NCI-H1436 (cell line): ENCODE measurements at regions not wholly inside any gene's neighbourhood (a gene's known extent, or its start where the extent isn't known, plus 50 kb on each side); places are given as distances from the start of the nearest gene placed in this dataset.
A peak's percentile ranks its signal among the peaks of the same experiment; 100 is the strongest.

Experiments
- DNase-seq: peaks from one replicate; lab custom pipeline; 2025; lab: John Stamatoyannopoulos, UW

DNA sequence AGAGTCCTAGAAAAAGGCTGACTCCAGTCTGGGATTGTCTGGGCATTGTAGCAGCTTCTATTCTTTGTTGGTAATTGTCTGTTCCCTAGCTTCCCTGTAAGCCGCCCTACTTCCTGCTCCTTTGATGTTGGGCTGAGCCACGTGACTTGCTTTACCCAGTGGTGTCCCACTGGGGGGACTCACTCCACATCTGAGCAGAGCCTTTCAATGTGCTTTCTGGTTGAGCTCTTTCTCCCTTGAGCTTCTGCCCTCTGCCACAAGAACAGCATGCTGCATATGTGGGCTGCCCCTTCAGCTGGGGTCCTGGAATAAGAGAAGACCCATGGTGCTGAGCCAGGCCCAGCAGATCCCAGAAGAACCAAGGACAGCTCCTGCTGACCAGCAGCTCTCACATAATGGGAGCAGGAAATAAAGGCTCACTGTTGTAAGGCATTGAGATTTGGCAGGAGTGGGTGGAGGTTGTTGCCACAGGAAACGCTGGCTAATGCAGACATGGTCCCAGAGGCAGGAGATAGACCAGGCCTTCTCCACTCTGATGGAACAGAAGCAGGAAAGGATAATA lies 276.3 kb upstream of the GJB5 start:
- no peak for DNase-seq

DNA sequence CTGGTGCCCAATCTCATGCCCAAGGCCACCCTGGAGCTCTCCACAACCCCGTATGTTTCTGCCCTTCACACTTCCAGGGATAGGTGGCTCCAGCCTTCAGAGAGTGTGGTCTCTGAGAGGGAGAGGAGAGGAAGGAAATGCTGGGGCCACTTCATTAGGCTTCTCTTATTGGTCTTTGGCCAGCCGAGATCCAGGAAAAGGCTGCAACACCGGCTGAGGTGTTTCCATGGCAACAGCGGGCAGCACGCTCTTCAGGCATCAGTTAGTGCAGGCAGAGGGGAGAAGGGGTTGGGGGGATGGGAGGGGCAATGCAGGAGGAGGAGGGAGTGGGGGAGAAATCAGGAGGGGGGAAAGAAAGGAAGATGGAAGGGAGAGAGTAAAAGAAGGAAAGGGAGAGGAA lies 275.1 kb upstream of the GJB5 start:
- peak; percentile 23 for DNase-seq

DNA sequence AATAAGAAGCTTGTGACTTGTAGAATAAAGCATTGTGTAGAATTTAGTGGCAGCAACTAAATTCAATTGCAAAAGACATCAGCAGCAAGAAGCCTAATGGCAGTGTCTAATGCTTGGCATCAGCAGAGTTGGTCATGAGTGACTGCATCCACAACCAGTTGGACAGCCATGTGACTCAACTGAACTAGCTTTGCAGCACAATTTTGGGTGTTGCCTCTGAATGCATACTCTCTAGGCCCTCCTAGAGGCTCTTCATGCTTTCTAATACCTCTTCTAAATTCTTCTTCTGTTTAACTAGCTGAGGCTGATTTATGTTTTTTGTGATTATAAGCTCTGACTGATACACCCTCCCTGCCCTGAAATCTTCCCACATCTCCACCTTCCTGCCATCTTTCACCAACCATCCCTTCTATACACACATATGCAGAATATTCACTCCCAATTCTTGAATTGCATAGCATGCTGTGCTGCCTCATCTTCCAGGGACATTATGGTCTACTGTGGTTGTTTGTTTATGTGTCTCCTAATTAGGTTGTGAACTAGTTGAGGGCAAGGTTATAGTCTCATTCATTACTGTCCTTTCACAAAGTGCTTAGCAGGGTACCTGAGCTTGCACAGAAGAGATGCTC lies 266.7 kb upstream of the GJB5 start:
- no peak for DNase-seq

DNA sequence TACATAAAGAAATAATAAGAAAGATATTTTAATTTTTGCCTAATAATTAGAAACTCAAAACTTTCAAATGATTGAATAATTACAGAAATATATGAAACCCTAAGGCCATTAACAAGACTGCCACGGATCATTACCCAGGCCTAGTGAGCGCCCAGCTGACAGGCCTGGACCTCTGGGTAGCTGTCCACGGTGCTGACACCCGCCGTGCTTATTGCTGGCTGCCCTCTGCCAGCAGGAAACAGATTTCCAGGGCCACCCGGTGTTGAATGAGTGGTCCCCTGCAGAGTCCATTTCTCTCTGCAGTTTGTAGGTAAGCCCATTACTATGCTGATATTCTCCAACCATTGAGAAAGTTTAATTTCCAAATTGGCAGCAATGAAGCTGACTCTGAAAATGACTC lies 254.4 kb upstream of the GJB5 start:
- no peak for DNase-seq

DNA sequence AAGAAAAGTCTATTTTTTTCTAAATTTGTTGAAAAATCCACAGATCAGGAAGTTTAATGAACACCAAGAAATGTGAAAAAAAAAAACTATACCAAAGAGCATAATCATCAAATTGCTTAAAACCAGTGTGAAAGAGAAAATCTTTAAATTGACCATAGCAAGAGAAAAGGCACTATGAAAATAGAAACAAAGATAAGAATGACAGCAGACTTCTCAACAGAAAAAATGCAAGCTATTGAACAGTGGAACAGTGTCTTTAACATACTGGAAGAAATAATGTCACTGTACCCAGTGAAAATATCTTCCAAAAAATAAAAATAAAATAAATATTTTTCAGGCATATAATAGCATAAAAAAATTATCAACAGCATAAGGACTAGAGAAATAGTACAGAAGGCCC lies 243.0 kb upstream of the GJB5 start:
- DNase-seq: no peak

DNA sequence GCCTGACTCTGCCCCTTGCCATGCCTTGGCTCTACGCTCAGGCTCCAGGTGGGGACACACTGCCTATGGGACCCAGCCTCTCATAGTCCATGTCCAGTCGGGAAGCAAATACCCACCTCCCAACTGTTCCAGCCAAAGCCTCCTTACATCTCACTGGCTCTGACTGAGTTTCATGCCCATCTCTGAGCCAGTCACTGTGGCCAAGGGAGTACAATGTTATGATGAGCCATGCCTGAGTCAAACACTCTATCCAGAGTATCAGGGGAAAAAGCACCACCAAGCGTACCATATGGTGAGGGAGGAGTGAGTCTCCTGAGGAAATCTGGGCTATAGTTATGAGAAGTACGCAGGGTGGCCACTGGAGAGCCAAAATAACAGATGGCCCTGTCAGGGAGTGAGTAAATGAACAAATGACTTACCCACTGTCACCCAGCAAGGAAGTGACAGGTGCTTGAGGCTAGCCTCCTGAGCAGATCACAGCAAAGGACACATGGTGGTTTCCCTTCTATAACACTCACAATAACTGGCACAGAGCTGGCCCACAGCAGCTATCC lies 236.6 kb upstream of the GJB5 start:
- DNase-seq: no peak

DNA sequence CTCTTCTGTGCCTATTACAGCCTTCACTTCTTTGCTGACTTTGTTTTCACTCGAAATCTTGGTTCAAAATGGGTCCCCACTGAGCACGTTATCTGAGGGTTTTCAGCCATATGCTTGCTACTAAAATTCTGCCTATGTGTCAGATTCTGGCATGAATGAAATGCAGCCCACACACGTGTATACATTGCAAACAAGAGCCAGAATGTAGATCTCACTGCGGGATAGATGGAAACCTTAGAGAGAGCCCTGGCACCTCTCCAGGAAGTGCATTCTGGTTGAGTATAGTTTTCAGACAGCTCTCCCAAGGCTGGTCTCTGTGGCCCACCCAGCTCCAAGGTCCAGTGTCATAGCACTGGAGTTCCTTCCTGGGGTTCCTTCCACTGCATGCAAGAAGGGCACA lies 234.7 kb upstream of the GJB5 start:
- no peak for DNase-seq

DNA sequence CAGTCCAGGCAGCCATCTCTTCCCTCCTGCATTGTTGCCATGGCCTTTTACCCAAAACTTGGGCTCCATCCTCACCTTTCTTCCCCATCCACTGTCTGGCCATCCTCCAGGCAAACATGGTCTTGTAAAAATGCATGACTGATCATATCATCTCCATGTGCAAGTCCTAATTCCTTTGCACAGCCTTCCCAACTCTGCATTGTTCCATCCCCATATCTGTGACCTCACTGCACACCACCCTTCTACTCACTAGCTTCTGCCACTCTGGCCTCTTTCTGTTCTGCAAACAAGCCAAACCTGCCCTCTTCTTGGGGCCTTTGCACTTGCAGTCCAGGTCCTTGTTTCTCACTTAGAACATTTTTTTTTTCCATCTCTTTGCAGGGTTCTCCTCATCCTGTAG lies 230.1 kb upstream of the GJB5 start:
- no peak for DNase-seq

DNA sequence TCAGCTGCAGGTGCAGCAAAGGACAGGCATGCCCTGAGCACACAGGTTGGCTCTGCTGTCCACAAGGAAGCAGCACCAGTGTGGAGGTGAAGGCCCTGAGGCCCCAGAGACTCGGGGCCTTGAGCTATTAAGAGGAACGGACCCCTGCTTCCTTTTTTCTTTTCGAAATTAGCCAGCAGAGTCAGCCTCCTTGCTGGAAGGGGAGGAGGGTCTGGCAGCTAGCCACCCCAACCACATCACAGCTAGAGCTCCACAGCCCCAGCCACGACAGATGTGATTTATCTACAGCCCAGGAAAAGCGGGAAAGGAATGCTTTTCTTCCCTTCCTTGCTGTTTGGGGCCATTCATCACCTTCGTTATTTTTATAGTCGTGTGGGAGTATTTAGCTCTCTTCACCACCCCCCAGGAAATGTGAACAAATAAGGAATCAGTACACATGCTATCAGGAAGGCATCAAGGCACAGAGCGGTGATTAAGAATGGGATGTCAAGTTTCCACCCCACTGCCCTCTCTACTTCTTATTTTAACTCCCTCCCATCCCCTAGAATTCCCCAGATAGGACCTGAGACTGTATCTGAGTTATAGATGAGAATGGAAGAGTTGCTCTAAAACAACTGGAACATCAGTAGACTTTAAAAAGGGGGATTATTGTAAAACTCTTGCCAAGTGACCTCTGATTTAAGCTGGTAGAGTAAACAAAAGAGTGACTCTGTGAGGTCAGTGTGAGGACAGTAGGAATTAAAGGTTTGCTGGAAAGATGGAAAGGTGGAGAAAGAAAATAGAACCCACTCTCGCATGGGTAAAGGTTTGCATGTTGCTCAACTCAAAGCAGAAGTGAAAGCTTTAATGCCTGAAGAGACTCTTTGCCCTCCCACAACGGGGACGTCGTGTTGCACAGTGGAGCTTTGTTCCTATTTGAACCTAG lies 224.7 kb upstream of the GJB5 start:
- DNase-seq: no peak

DNA sequence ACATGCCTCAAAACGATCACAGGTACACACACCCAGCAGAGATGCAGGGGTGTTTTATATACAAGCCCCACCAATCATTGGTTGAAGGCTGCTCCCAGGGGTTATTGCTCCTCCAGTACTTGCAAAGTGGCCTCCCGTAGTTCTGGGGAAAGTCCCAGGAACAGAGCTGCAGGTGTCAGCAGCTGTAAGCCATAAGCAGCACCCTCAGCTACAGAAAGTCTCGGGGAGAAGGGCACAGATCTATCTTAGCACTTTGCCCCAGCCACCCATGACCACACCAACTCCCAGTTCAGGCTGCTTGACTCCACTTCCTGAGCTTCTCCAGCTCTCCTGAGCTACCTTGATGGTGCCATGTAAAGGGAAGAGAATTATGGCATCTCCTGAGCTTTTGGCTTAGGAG lies 222.7 kb upstream of the GJB5 start:
- DNase-seq: no peak

DNA sequence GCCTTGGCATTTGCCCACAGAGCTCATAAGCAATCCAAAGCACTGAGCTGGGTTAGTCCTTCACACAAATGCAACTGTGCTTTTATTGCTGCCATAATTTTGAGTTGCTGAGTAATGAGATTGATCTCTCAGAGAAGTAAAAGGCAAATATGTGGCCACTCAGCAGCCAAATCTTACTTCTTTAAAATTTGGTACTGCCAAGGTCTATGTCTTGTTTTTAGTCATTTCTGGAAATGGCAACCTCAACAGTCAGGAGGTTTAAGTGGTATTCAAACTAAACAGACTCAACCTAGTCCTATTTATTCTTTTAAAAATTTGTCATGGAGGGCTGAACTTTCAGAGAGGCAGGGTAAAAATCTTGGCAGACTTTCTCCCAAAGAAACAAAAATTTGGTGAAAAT lies 216.4 kb upstream of the GJB5 start:
- DNase-seq: no peak

DNA sequence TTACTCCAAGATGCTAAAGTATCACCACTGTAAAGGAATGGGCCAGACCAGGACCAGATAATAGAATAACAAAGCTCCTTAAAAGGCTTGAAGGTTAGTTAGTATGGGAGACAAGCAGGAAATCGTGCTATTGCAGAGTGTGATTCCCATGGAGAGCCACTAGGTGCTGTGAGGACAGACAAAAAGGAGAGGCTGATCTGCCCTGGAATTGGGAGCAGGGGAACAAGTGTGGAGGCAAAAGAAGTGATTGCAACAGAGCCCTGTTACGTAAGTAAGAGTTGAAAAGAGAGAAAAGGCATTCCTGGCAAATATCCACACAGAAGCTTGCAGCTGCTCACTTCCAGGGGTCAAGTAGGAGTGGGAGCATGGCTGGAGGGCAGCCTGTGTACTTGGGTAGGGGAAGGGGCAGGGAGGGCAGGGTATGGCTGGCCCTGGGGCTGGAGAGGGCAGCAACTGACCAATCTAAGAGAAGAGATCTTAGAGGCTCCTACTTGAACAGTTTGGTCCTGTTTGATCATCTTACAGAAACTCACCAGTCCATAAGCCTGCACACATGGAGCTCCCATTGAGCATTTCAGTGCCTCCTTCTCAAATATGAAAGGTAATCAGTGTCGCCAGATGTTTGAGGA lies 207.7 kb upstream of the GJB5 start:
- DNase-seq: no peak

DNA sequence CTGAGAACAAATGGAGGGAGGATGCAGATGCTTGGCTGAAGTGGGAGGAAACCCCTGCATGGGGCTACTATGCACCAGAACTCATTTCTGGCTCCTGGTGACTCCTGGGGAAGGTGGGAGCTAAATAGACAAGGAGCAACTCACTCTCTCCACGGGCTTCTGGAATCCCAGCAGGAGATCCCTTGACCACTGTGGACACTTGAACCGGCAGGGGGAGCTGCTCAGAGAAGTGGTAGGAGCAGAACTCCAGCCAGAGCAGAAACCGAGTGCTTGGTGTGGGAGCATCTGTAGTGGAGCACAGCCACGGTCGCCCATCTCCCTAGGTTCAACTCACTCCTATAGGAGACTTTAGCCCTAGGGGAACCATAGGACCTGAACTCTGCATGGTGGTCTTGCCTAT lies 205.6 kb upstream of the GJB5 start:
- DNase-seq: peak; percentile 24

DNA sequence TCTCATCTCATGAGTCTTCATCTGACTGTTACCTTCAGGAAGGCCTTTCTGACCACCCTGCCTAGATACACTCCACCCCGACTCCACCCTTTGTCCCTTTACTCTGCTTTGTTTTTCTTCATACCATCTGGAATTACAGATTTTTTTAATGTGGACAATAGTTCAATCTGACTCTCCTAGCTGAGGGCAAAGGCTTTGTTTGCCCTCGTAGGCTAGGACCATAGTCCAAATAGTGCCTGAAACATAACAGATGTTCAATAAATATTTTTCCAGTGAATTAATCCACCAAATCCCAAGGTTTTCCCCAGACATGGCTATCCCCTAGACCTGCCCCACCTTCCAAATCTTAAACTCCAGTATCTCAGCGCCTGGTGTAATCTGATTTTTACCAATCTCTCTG lies 176.5 kb upstream of the GJB5 start:
- DNase-seq: no peak

DNA sequence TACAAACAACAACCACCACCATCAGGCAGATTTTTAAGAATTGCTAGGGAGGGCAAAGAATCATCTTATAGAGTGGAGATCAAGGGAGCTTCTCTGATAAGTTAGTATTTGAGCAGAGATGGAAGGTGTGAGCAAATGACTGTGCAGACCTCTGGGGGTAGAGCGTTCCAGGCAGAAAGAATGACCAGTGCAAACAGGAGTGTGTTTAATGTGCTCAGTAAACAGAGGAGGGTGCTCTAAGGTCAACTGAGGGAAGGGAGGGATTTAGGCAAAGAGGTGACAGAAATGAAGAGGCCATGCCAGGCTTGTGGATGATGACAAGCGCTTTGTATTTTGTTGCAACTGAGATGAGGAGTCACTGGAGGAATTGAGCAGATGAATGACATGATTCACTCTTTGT lies 172.5 kb upstream of the GJB5 start:
- DNase-seq: no peak

DNA sequence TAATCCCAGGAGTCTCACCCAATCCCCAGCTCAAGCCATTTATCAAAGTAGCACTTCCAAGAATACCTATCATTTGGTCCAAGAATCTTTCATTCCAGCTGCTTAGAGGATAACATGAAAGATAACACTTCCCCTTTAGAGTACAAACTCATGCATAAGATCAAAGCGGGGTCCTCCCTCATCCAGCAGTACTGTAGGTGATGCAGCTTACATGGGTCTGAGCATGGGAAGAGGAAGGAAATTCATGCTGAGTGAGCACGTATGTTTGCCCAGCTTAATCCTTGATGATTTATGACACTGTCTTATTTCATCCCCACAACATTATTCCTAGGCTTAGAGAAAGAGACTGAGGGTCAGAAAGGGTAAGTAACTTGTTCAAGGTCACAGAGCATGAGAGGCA lies 167.1 kb upstream of the GJB5 start:
- DNase-seq: no peak

DNA sequence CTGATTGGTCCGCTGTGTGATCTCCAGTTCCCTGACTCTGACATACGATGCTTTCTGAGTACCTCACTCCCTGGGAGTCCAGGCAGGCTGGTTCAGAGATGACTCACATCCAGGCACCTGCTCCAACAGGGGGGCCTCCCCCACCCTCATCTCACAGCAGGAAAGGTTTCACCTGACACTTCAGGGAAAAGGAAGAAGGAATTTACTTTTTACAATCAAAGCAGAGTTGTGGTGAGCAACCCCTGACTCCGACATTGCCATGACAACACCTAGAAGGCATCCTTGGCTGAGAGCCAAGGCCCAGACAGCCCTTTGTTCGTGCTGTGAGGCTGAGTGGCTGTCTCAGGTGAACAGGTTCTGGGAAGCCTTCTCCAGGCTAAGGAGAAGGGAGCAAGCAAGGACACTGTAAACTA lies 164.6 kb upstream of the GJB5 start:
- peak; percentile 89 for DNase-seq

DNA sequence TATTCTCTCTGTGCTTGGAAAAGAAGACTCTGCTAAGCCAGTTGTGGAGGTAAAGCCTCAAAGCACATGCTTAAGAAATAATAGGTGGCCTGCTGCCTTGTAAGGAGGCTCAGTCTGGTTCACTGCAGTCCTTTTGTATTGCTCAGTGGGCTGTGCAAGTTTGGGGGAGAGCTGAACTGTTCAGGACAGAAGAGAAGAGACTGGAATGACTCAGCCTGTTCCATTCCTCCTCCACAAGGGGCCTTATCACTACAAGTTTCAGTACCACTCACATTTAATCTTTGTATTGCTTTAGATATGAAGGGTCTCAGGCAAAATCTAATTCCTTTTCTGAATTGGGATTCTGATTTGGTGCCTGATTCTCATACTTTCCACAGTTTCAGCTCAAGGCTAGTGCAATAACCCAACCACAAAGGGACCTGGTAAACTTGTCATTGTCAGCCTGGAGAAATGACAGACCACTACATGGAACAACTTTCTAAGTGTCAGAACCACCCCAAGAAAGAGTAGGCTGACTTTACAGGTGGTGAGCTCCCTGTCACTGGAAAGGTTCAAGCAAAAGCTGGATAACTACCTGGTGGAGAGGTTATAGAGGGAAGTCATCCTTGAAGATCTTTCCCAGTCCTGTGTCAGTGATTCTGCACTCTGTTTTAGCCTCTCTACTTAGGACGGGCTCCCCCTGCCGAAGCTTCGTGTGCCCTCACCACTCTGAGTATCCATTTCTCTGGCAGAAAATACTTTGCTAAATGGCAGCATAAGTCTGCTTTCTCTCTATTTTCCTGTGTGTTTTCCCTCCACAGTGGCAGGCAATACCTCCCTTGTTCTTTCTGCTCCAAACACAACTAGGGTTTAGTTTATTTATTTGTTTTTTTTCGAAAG lies 162.9 kb upstream of the GJB5 start:
- DNase-seq: no peak

DNA sequence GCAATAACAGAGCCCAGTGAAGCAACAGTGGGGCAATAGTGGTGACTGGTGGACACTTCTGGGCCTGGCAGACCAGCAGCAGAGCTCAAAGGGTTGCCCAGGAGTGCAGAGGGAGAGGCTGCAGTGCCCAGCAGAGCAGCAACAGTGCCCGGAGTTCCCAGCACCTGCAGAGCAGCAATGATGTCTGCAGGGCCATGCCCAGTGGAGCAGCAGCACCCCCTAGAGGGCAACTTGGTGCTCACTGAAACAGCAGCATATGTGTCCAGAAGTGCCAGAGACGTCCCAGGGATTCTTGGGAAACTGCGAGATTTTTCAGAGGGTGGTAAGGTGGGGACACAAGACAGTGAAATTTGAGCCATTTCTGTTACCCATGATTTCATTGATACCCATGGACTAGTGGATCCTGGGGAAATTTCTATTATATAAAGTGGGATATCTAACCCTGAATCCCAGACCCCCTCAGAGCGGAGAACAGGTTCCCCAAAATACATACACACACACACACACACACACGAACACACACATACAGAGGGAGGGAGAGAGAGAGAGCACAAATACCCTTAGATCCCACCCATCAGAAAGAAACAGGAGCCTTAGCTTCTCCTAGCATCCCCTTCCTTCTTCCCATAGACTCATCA lies 156.9 kb upstream of the GJB5 start:
- peak; percentile 60 for DNase-seq

DNA sequence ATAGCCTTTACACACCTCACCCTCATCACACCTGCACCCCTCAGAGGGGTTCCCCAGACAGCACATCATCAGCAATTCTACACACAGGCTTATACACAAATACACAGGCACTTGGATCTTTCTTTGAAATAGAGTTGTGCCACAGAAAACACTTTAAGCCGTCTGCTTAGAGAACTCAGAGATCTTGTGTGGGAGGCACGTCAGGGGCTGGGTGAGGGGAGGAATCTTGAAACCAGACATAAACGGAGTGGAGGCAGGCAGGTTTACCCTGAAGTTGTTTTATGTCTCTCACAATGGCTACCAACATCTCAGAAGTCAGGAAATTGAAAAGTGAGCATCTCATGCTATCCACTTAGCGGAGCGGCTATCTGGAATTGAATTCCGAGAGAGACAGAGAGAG lies 151.9 kb upstream of the GJB5 start:
- no peak for DNase-seq

DNA sequence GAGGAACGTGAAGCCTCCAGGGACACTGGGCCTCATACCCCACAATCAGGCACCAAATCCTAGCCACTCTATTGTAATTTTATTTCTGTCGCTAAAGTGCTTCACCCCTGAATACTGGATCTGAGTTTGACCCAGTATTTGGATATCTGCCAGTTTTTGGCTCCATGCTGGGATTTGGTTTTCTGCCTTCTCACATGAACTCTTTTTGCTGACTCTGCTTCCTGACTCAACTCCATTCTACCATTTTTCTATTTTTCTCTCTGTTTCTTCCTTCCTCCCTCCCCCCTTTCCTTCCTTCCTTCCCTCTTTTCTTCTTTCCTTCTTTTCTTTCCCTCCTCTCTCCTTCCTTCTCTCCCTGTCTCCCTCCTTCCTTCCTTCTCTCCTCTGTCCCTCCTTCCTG lies 151.3 kb upstream of the GJB5 start:
- DNase-seq: no peak
